ENCODE measurements at regions not wholly inside any gene's neighbourhood (a gene's known extent, or its start where the extent isn't known, plus 50 kb on each side); places are given as distances from the start of the nearest gene placed in this dataset.

GRCh38 chr10:23945845-23946244 lies 263.1 kb upstream of the KIAA1217 start:
- no peaks in the 10 kb centered on the region for H3K27me3 ChIP-seq (ENCODE audit: control insufficient read depth in 1 of 2, insufficient read depth in 2 of 2, low read length in 2 of 2)
- no peaks in the 10 kb centered on the region for H3K36me3 ChIP-seq (ENCODE audit: insufficient read depth, low read length)
- ATAC-seq (ENCODE audit: poor library complexity) (no peak), DNase-seq (no peak)
- Mint-ChIP-seq H3K36me3 (ENCODE audit: low read depth) (no peaks in the 10 kb centered on the region), H3K27me3 (no peaks in the 10 kb centered on the region), H3K4me3 (no peak overlapping the region), H3K27ac (no peak overlapping the region), H3K9me3 (peaks cover 4% of the 10 kb centered on the region), H3K4me1 (ENCODE audit: low read depth) (no peaks in the 10 kb centered on the region)
- ChIA-PET POLR2A (no interaction called here), CTCF (no interaction called here)
- H3K27ac ChIP-seq (ENCODE audit: low read depth in 1 of 2, low read length in 2 of 2), result no peak overlapping the region
- no peaks in the 10 kb centered on the region for H3K9me3 ChIP-seq (ENCODE audit: control insufficient read depth in 1 of 2, insufficient read depth in 1 of 2, low read length in 2 of 2)
- no peak overlapping the region for H3K4me3 ChIP-seq (ENCODE audit: low read length)
- H3K4me1 ChIP-seq (ENCODE audit: insufficient read depth, low read length), result no peaks in the 10 kb centered on the region
- intact Hi-C loops (cut with DNase I, micrococcal nuclease), result no loop called here
- no peak for TF ChIP-seq CTCF (IDR thresholded peaks at IDR 0.05)

- no peak overlapping the region for H3K27ac Mint-ChIP-seq
- DNase-seq (no peak), ATAC-seq (ENCODE audit: poor library complexity) (no peak)
- Histone ChIP-seq H3K4me3 (ENCODE audit: low read length) (no peak overlapping the region), H3K4me1 (ENCODE audit: insufficient read depth, low read length) (no peaks in the 10 kb centered on the region), H3K27me3 (ENCODE audit: control insufficient read depth in 1 of 2, insufficient read depth in 2 of 2, low read length in 2 of 2) (no peaks in the 10 kb centered on the region), H3K9me3 (ENCODE audit: control insufficient read depth in 1 of 2, insufficient read depth in 1 of 2, low read length in 2 of 2) (peaks cover 0 to 5% of the 10 kb centered on the region in 2 experiments), H3K36me3 (ENCODE audit: insufficient read depth, low read length) (no peaks in the 10 kb centered on the region), H3K27ac (ENCODE audit: low read depth in 1 of 2, low read length in 2 of 2) (no peak overlapping the region)
- H3K36me3 Mint-ChIP-seq (ENCODE audit: low read depth), result no peaks in the 10 kb centered on the region
- no peak for TF ChIP-seq CTCF (IDR thresholded peaks at IDR 0.05)
- no peaks in the 10 kb centered on the region for H3K4me1 Mint-ChIP-seq (ENCODE audit: low read depth)
- H3K27me3 Mint-ChIP-seq, result no peaks in the 10 kb centered on the region
- intact Hi-C loops (cut with DNase I, micrococcal nuclease), result no loop called here
- ChIA-PET CTCF (no interaction called here), POLR2A (no interaction called here)
- peaks cover 2% of the 10 kb centered on the region for H3K9me3 Mint-ChIP-seq
- no peak overlapping the region for H3K4me3 Mint-ChIP-seq
Observed at GRCh38 chr10:23951841-23952240, 257.1 kb upstream of the KIAA1217 start.

- TF ChIP-seq CTCF (IDR thresholded peaks at IDR 0.05), result no peak
- peaks cover under 1% of the 10 kb centered on the region for H3K9me3 Mint-ChIP-seq
Observed at GRCh38 chr10:23955456-23956225, 253.3 kb upstream of the KIAA1217 start.

More at GRCh38 chr10:23955456-23956225, 253.3 kb upstream of the KIAA1217 start:
- peaks cover 0 to 5% of the 10 kb centered on the region in 2 experiments for H3K9me3 ChIP-seq (ENCODE audit: control insufficient read depth in 1 of 2, insufficient read depth in 1 of 2, low read length in 2 of 2)
- DNase-seq, result no peak
- no peaks in the 10 kb centered on the region for H3K4me1 Mint-ChIP-seq (ENCODE audit: low read depth)
- H3K36me3 Mint-ChIP-seq (ENCODE audit: low read depth), result no peaks in the 10 kb centered on the region
- POLR2A ChIA-PET, result no interaction called here
- H3K27ac ChIP-seq (ENCODE audit: low read depth in 1 of 2, low read length in 2 of 2), result no peak overlapping the region
- no peak for ATAC-seq (ENCODE audit: poor library complexity)
- H3K27me3 ChIP-seq (ENCODE audit: control insufficient read depth in 1 of 2, insufficient read depth in 2 of 2, low read length in 2 of 2), result no peaks in the 10 kb centered on the region
- H3K27ac Mint-ChIP-seq, result no peak overlapping the region
- CTCF ChIA-PET, result no interaction called here
- H3K36me3 ChIP-seq (ENCODE audit: insufficient read depth, low read length), result no peaks in the 10 kb centered on the region
- H3K4me3 Mint-ChIP-seq, result no peak overlapping the region
- no peaks in the 10 kb centered on the region for H3K27me3 Mint-ChIP-seq
- H3K4me1 ChIP-seq (ENCODE audit: insufficient read depth, low read length), result no peaks in the 10 kb centered on the region
- intact Hi-C loops (cut with DNase I, micrococcal nuclease), result loop anchor here in 1 of 2 experiments (2.0 kb wide), 1 partner anchor 65 kb away; no protein-coding TSS in a partner anchor
- no peak overlapping the region for H3K4me3 ChIP-seq (ENCODE audit: low read length)

Measured in CD4-positive, alpha-beta T cell (primary cell).